ENCODE measurements at regions not wholly inside any gene's neighbourhood (a gene's known extent, or its start where the extent isn't known, plus 50 kb on each side); places are given as distances from the start of the nearest gene placed in this dataset.

- Histone ChIP-seq H3K27me3 (no peaks in the 10 kb centered on the region), H3K36me3 (no peaks in the 10 kb centered on the region), H3K9me3 (replicated peaks) (no peaks in the 10 kb centered on the region), H3K4me3 (no peak overlapping the region), H3K4me1 (no peaks in the 10 kb centered on the region), H3K27ac (no peak overlapping the region)
- no peak for DNase-seq
Measured at GRCh38 chr1:188224263-188224662, 1395.5 kb downstream of the PLA2G4A start.

- no peak overlapping the region for H3K27ac ChIP-seq
- H3K4me3 ChIP-seq: no peak overlapping the region
- H3K9me3 ChIP-seq (replicated peaks): no peaks in the 10 kb centered on the region
- no peak for DNase-seq
- no peaks in the 10 kb centered on the region for H3K36me3 ChIP-seq
- H3K4me1 ChIP-seq: no peaks in the 10 kb centered on the region
- no peaks in the 10 kb centered on the region for H3K27me3 ChIP-seq
Measured at GRCh38 chr1:188225975-188226374, 1397.2 kb downstream of the PLA2G4A start.

GRCh38 chr1:188228623-188229022 lies 1399.9 kb downstream of the PLA2G4A start:
- no peaks in the 10 kb centered on the region for H3K4me1 ChIP-seq
- no peak for DNase-seq

GRCh38 chr1:188237573-188238348 lies 1409.0 kb downstream of the PLA2G4A start:
- Histone ChIP-seq H3K27me3 (no peaks in the 10 kb centered on the region), H3K4me1 (no peaks in the 10 kb centered on the region), H3K4me3 (no peak overlapping the region), H3K36me3 (no peaks in the 10 kb centered on the region), H3K9me3 (replicated peaks) (no peaks in the 10 kb centered on the region), H3K27ac (no peak overlapping the region)
- no peak for DNase-seq

More at GRCh38 chr1:188228623-188229022, 1399.9 kb downstream of the PLA2G4A start:
- Histone ChIP-seq H3K36me3 (no peaks in the 10 kb centered on the region), H3K27ac (no peak overlapping the region), H3K4me3 (no peak overlapping the region), H3K9me3 (replicated peaks) (no peaks in the 10 kb centered on the region), H3K27me3 (no peaks in the 10 kb centered on the region)

- no peaks in the 10 kb centered on the region for H3K9me3 ChIP-seq (replicated peaks)
- no peak for DNase-seq
- H3K27me3 ChIP-seq: no peaks in the 10 kb centered on the region
- no peak overlapping the region for H3K27ac ChIP-seq
- no peaks in the 10 kb centered on the region for H3K4me1 ChIP-seq
- H3K4me3 ChIP-seq: no peak overlapping the region
- H3K36me3 ChIP-seq: no peaks in the 10 kb centered on the region
Measured at GRCh38 chr1:188240772-188241406, 1412.1 kb downstream of the PLA2G4A start.

GRCh38 chr1:188241629-188242028 lies 1412.9 kb downstream of the PLA2G4A start:
- no peaks in the 10 kb centered on the region for H3K36me3 ChIP-seq
- H3K4me3 ChIP-seq: no peak overlapping the region
- no peaks in the 10 kb centered on the region for H3K4me1 ChIP-seq
- H3K27me3 ChIP-seq: no peaks in the 10 kb centered on the region
- no peaks in the 10 kb centered on the region for H3K9me3 ChIP-seq (replicated peaks)
- H3K27ac ChIP-seq: no peak overlapping the region
- no peak for DNase-seq

GRCh38 chr1:188243456-188243855 lies 1414.7 kb downstream of the PLA2G4A start:
- H3K27ac ChIP-seq: no peak overlapping the region
- H3K36me3 ChIP-seq: no peaks in the 10 kb centered on the region
- no peaks in the 10 kb centered on the region for H3K4me1 ChIP-seq
- H3K4me3 ChIP-seq: no peak overlapping the region
- H3K9me3 ChIP-seq (replicated peaks): no peaks in the 10 kb centered on the region
- H3K27me3 ChIP-seq: no peaks in the 10 kb centered on the region
- DNase-seq: no peak

- Histone ChIP-seq H3K27me3 (no peaks in the 10 kb centered on the region), H3K36me3 (no peaks in the 10 kb centered on the region), H3K9me3 (replicated peaks) (no peaks in the 10 kb centered on the region), H3K4me1 (no peaks in the 10 kb centered on the region), H3K27ac (no peak overlapping the region), H3K4me3 (no peak overlapping the region)
- DNase-seq: no peak
Measured at GRCh38 chr1:188244681-188245080, 1415.9 kb downstream of the PLA2G4A start.

- Histone ChIP-seq H3K27me3 (no peaks in the 10 kb centered on the region), H3K9me3 (replicated peaks) (no peaks in the 10 kb centered on the region), H3K36me3 (no peaks in the 10 kb centered on the region), H3K4me1 (no peaks in the 10 kb centered on the region), H3K27ac (no peak overlapping the region), H3K4me3 (no peak overlapping the region)
- no peak for DNase-seq
Measured at GRCh38 chr1:188247255-188247654, 1418.5 kb downstream of the PLA2G4A start.

GRCh38 chr1:188249811-188250210 lies 1421.1 kb downstream of the PLA2G4A start:
- Histone ChIP-seq H3K36me3 (no peaks in the 10 kb centered on the region), H3K4me3 (no peak overlapping the region), H3K27me3 (no peaks in the 10 kb centered on the region), H3K9me3 (replicated peaks) (no peaks in the 10 kb centered on the region), H3K4me1 (no peaks in the 10 kb centered on the region), H3K27ac (no peak overlapping the region)
- no peak for DNase-seq

GRCh38 chr1:188251036-188251435 lies 1422.3 kb downstream of the PLA2G4A start:
- Histone ChIP-seq H3K27ac (no peak overlapping the region), H3K9me3 (replicated peaks) (no peaks in the 10 kb centered on the region), H3K4me3 (no peak overlapping the region), H3K27me3 (no peaks in the 10 kb centered on the region), H3K4me1 (no peaks in the 10 kb centered on the region), H3K36me3 (no peaks in the 10 kb centered on the region)
- DNase-seq: no peak

GRCh38 chr1:188261849-188262248 lies 1433.1 kb downstream of the PLA2G4A start:
- Histone ChIP-seq H3K4me3 (no peak overlapping the region), H3K9me3 (replicated peaks) (no peaks in the 10 kb centered on the region), H3K27ac (no peak overlapping the region), H3K36me3 (no peaks in the 10 kb centered on the region), H3K27me3 (no peaks in the 10 kb centered on the region), H3K4me1 (no peaks in the 10 kb centered on the region)
- DNase-seq: no peak

GRCh38 chr1:188269956-188270355 lies 1441.2 kb downstream of the PLA2G4A start:
- H3K4me3 ChIP-seq: no peak overlapping the region
- DNase-seq: no peak
- H3K36me3 ChIP-seq: no peaks in the 10 kb centered on the region
- H3K4me1 ChIP-seq: no peaks in the 10 kb centered on the region
- no peak overlapping the region for H3K27ac ChIP-seq
- H3K9me3 ChIP-seq (replicated peaks): no peaks in the 10 kb centered on the region
- no peaks in the 10 kb centered on the region for H3K27me3 ChIP-seq

- Histone ChIP-seq H3K4me1 (no peaks in the 10 kb centered on the region), H3K36me3 (no peaks in the 10 kb centered on the region), H3K27me3 (no peaks in the 10 kb centered on the region), H3K4me3 (no peak overlapping the region), H3K27ac (no peak overlapping the region), H3K9me3 (replicated peaks) (no peaks in the 10 kb centered on the region)
- DNase-seq: no peak
Measured at GRCh38 chr1:188270497-188270896, 1441.7 kb downstream of the PLA2G4A start.

- no peak overlapping the region for H3K27ac ChIP-seq
- H3K9me3 ChIP-seq (replicated peaks): no peaks in the 10 kb centered on the region
- H3K36me3 ChIP-seq: no peaks in the 10 kb centered on the region
- H3K4me3 ChIP-seq: no peak overlapping the region
- no peak for DNase-seq
- no peaks in the 10 kb centered on the region for H3K27me3 ChIP-seq
- H3K4me1 ChIP-seq: no peaks in the 10 kb centered on the region
Measured at GRCh38 chr1:188277771-188278170, 1449.0 kb downstream of the PLA2G4A start.

GRCh38 chr1:188281921-188282320 lies 1453.2 kb downstream of the PLA2G4A start:
- no peaks in the 10 kb centered on the region for H3K4me1 ChIP-seq
- DNase-seq: no peak
- no peaks in the 10 kb centered on the region for H3K9me3 ChIP-seq (replicated peaks)
- H3K36me3 ChIP-seq: no peaks in the 10 kb centered on the region
- no peak overlapping the region for H3K27ac ChIP-seq
- no peak overlapping the region for H3K4me3 ChIP-seq
- no peaks in the 10 kb centered on the region for H3K27me3 ChIP-seq
